Non-pigmented ciliary epithelial cell (primary cell): ENCODE measurements at regions not wholly inside any gene's neighbourhood (a gene's known extent, or its start where the extent isn't known, plus 50 kb on each side); places are given as distances from the start of the nearest gene placed in this dataset.
"Not testable (repeated sequence)": the region's sequence is repeated elsewhere in the genome, so short reads cannot be mapped to it uniquely, and the experiment has no call there.

ENCODE experiments used
- DNase-seq: peaks from one replicate; pipeline ENCODE4 v3.0.0-alpha.2; 2010; ENCODE audit warnings: low read depth

- no peak for DNase-seq
Measured at GRCh38 chr6:166806217-166806838, 150.0 kb downstream of the RNASET2 start.

DNA sequence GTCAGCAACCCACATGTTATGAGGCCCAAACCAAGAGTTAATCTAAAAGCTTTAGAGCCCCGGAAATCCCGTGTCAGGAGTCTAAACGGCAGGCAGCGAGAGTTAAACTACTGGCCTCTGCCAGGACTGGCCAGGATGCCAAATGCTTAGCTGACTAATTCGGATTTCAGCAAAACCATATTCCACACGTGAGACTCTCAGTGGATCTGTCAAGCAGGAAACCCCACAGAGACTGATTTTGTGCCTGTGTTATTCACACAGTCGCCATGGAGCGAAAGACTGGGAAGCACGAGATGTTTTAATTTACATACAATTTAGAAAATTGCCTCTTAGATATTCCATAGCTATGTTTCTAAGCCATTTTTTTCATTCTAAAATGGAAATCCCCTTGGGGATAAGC is 152.9 kb downstream of the RNASET2 start:
- no peak for DNase-seq

DNA sequence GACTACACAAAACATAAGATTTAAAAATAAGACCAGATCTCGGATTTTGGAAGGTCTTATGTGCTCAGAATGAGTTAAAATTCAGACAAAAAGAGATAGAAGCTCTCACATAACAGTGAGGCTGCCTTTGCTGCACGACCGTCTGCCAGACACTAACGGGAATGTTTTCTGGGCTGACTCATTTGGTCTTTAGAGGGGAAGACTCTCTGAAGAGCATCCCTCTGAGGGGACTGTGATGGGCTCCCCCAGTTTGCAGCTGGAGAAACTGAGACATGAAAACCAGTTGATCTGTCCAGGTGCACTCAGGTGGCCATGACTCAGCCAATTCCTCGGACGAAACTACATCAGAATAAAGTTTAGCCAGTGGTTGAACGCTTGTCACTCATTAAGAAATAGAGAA is 153.9 kb downstream of the RNASET2 start:
- no peak for DNase-seq

GRCh38 chr6:166800137-166800536 is 156.2 kb downstream of the RNASET2 start:
- DNase-seq: no peak

- no peak for DNase-seq
Measured at GRCh38 chr6:166798652-166799051, 157.7 kb downstream of the RNASET2 start.

DNA sequence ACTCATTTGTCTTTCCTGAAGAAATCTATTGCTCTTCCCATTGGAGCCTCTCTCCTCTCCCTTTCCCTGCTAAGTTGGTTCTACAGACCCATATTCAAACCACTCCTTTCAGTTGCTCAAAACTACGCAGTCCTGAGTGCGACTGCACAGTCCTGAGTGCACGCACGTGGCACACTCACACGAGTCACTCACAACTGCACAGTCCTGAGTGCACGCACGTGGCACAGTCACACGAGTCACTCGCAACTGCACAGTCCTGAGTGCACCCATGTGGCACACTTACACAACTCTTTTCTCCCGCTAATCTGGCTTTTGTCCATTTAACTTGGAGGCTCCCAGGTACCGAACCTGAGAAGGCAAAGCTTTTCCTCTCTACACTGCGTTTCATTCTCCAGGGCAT is 159.7 kb downstream of the RNASET2 start:
- no peak for DNase-seq

- no peak for DNase-seq
Measured at GRCh38 chr6:166795879-166796278, 160.5 kb downstream of the RNASET2 start.

DNA sequence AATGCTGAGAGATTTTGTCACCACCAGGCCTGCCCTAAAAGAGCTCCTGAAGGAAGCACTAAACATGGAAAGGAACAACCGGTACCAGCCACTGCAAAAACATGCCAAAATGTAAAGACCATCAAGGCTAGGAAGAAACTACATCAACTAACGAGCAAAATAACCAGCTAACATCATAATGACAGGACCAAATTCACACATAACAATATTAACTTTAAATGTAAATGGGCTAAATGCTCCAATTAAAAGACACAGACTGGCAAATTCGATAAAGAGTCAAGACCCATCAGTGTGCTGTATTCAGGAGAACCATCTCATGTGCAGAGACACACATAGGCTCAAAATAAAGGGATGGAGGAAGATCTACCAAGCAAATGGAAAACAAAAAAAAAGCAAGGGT is 163.8 kb upstream of the RPS6KA2 start:
- DNase-seq: not testable (repeated sequence)

DNA sequence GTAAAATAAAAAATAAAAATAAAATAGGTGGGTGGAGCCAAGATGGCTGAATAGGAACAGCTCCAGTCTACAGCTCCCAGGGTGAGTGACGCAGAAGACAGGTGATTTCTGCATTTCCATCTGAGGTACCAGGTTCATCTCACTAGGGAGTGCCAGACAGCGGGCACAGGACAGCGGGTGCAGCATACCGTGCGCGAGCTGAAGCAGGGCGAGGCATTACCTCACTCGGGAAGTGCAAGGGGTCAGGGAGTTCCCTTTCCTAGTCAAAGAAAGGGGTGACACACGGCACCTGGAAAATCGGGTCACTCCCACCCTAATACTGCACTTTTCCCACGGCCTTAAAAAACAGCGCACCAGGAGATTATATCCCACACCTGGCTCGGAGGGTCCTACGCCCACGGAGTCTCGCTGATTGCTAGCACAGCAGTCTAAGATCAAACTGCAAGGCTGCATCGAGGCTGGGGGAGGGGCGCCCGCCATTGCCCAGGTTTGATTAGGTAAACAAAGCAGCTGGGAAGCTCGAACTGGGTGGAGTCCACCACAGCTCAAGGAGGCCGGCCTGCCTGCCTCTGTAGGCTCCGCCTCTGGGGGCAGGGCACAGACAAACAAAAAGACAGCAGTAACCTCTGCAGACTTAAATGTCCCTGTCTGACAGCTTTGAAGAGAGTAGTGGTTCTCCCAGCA is 161.9 kb upstream of the RPS6KA2 start:
- not testable (repeated sequence) for DNase-seq

GRCh38 chr6:166786704-166787293 is 159.7 kb upstream of the RPS6KA2 start:
- DNase-seq: peak; percentile 23

GRCh38 chr6:166785131-166785530 is 158.1 kb upstream of the RPS6KA2 start:
- DNase-seq: no peak

DNA sequence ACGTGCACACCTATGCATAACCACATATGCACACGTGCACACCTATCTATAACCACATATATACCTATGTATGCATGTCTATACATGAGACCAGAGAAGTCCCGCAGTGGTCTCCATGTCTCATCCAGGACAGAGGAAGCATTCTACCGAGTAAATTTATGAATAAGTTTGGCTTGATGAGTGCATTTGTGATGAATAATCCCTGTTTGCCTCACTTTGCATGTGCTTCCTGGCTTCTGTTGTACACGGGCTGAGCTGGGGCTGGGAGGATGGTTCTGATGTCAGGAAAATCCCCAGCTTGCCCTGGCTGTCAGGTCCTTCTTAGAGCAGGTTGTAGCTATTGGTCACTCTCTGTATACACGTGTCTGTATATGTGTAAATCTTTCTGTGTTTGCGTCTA is 157.6 kb upstream of the RPS6KA2 start:
- DNase-seq: no peak

DNA sequence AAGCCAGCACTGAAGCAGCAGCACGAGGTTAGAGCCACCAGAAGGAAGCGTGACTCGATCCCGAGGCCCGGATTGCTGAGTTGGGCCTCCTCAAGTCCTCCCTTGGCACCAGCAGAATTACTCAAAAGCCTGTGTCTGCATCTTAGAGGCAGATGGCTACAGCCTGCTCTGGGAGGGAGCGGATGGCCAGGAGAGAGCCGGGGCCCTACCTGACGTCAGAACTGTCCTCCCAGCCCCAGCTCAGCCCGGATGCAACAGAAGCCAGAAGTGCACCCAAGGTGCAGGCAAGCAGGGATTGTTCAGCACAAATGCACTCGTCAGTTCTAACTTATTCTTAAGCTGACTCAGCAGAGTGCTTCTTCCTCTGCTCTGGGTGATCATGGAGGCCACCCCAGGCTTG is 155.5 kb upstream of the RPS6KA2 start:
- no peak for DNase-seq

GRCh38 chr6:166781331-166781730 is 154.3 kb upstream of the RPS6KA2 start:
- DNase-seq: no peak

DNA sequence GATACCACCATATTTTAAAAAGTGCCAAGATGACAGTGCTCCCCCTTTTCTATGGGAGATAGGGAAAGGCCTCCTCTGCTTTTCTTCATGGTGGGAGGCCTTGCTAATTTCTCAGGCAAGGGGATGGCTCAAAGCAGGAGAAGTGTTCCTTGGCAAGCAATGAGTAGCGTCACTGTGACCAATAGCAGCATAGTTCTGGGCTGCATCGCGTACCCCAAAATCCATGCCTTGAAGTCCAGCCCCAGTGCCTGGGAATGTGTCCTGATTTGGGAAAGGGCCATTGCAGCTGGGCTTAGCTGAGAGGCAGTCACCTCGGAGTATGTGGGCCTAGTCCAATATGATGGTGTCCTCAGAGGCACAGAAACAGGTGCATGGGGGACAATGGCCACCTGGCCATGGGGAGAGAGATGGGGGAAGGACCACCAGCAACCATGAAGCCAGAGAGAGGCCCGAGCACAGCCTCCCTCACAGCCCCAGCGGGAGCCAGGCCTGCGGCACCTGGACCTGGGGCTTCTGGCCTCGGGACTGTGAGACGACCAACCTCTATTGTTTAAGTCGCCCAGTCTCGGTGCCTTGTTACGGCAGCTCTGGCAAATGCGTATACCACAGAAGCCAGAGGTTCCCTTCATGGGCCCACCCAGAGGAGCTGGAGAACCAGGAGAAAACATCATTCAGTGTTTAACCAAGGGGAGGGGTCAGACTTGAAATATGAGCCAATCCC is 153.1 kb upstream of the RPS6KA2 start:
- no peak for DNase-seq

GRCh38 chr6:166779381-166779780 is 152.3 kb upstream of the RPS6KA2 start:
- no peak for DNase-seq

GRCh38 chr6:166778776-166779175 is 151.7 kb upstream of the RPS6KA2 start:
- no peak for DNase-seq

DNA sequence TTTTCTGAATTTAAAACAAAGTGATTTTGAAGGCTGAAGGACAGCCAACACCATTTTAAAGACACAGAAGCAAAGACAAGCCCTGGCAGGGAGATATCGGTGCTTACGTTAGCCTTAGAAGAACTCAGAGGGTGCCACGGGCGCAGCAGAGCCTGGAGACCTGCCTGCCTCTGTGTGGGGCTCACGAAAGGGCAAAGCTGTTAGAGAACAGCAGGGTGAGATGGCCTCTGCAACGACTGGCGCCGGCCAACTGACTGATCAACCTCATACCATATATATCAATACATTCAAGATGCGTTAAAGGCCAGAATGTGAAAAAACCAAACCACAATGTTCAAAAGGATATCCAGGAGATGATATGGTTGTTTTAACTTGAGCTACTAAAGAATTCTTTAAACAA is 151.0 kb upstream of the RPS6KA2 start:
- no peak for DNase-seq

DNA sequence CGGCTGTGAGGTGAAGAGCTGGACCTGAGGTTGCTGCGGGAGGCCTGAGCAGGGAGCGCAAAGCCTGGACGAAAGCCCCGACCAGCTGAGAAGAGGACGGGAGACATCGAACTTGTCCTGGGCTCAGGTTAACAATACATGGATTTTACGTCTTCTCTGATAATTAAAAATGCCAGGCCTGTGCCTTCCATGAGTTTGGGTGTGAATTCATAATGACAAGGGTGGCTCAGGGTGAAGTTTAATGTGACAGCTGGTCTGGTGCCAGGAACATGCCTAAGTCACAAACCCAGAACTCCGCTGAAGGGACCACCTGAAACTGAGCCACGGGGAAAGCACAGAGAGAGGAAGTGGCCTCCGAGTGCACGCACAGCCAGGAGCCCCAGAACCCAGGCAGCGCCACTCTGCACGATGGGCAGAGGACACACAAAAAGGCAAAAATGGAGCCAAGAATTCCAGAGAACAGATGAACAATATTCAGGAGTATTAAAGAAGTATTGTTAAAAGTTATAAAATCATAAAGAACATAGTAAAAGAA is 150.1 kb upstream of the RPS6KA2 start:
- no peak for DNase-seq

DNA sequence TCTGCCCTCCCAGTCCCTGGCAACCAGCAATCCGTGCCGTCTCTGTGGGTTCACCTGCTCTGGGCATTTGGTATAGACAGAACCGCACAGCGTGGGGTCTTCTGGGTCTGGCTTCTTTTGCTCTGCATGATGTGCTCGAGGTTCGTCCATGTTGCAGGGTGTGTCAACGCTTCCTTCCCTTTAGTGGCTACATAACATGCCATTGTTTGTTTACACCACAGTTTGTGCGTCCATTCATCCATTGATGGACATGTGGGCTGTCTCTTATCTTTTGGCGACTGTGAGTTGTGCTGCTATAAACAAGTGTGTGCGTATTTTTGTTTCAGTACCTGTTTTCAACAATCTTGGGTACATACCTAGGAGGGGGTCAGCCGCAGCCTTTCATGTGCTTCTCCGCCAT is 149.5 kb upstream of the RPS6KA2 start:
- no peak for DNase-seq

GRCh38 chr6:166775923-166776220 is 148.8 kb upstream of the RPS6KA2 start:
- DNase-seq: no peak

GRCh38 chr6:166775180-166775922 is 148.3 kb upstream of the RPS6KA2 start:
- DNase-seq: peak; percentile 32
